PC-3 (cell line): ENCODE measurements at regions not wholly inside any gene's neighbourhood (a gene's known extent, or its start where the extent isn't known, plus 50 kb on each side); places are given as distances from the start of the nearest gene placed in this dataset.

Experiments used
- ATAC-seq: fragments of 200-7000 bp; cut with Tn5 transposase; 2 replicates; pipeline ENCODE4 v1.9.1; 2020; ENCODE audit warnings: mild to moderate bottlenecking, moderate library complexity
- BruUV-seq: library from RNA; stranded (reverse); fragments of 400-500 nt; replicated peaks from 2 replicates; lab custom pipeline; 2021; lab: Mats Ljungman, UMichigan
- CTCF ChIA-PET: fragments of 300-600 bp; sonication (Branson Sonifier 250); formaldehyde crosslinking; loops from one replicate; lab custom pipeline; 2022; ENCODE audit warnings: antibody characterized with exemption; lab: Charles Lee
- POLR2A ChIA-PET: fragments of 300-600 bp; sonication (Branson Sonifier 250); formaldehyde crosslinking; loops from one replicate; lab custom pipeline; 2022; ENCODE audit warnings: antibody characterized with exemption; ENCODE audit not compliant: unreplicated experiment; lab: Charles Lee
- DNase-seq: peaks from one replicate; pipeline ENCODE4 v3.0.0-alpha.2; 2015
- H2AFZ ChIP-seq: fragments of 300-600 bp; sonication (generic); 2 replicates; pipeline ENCODE4 v1.6.0; 2016; ENCODE audit warnings: antibody characterized with exemption, low read length
- H3F3A ChIP-seq: fragments of 300-600 bp; sonication (generic); one replicate; pipeline ENCODE4 v1.6.0; 2017; ENCODE audit warnings: antibody characterized with exemption, low read length, control low read depth, mild to moderate bottlenecking; ENCODE audit not compliant: unreplicated experiment
- H3K27ac ChIP-seq: fragments of 300-600 bp; sonication (generic); 2 replicates; pipeline ENCODE4 v1.5.1; 2016; ENCODE audit warnings: mild to moderate bottlenecking, low read length
- H3K27me3 ChIP-seq: fragments of 300-600 bp; sonication (generic); 2 replicates; pipeline ENCODE4 v1.6.1; 2016; ENCODE audit warnings: low read length, mixed read lengths
- H3K36me3 ChIP-seq: fragments of 300-600 bp; sonication (generic); 2 replicates; pipeline ENCODE4 v1.6.1; 2016; ENCODE audit warnings: low read depth, mixed run types, low read length, mixed read lengths
- H3K4me1 ChIP-seq: fragments of 300-600 bp; sonication (generic); 2 replicates; pipeline ENCODE4 v1.5.1; 2016; ENCODE audit warnings: low read length; ENCODE audit not compliant: insufficient read depth
- H3K4me2 ChIP-seq: fragments of 300-600 bp; sonication (generic); 2 replicates; pipeline ENCODE4 v1.6.0; 2016; ENCODE audit warnings: low read length
- H3K4me3 ChIP-seq: fragments of 300-600 bp; sonication (generic); 2 replicates; pipeline ENCODE4 v1.5.1; 2016; ENCODE audit warnings: mild to moderate bottlenecking, low read length, mixed read lengths
- H3K79me2 ChIP-seq: fragments of 300-600 bp; sonication (generic); 2 replicates; pipeline ENCODE4 v1.6.1; 2017; ENCODE audit warnings: low read length, mixed read lengths
- H3K9ac ChIP-seq: fragments of 300-600 bp; sonication (generic); 2 replicates; pipeline ENCODE4 v1.6.0; 2016; ENCODE audit warnings: mild to moderate bottlenecking, low read length
- H3K9me2 ChIP-seq: fragments of 300-600 bp; sonication (generic); replicated peaks from 2 replicates; pipeline ENCODE4 v1.6.1; 2016; ENCODE audit warnings: mixed run types, low read length, mixed read lengths
- H3K9me3 ChIP-seq: fragments of 300-600 bp; sonication (generic); 2 replicates; pipeline ENCODE4 v1.6.1; 2016; ENCODE audit warnings: low read length, mixed read lengths
- H4K20me1 ChIP-seq: fragments of 300-600 bp; sonication (generic); 2 replicates; pipeline ENCODE4 v1.6.1; 2016; ENCODE audit warnings: low read length, mixed read lengths
- EZH2 ChIP-seq: fragments of 300-600 bp; sonication (generic); IDR thresholded peaks from one replicate; pipeline ENCODE4 v1.6.1; 2017; ENCODE audit warnings: antibody characterized with exemption, mild to moderate bottlenecking, low read length; ENCODE audit not compliant: unreplicated experiment
- EZH2phosphoT487 ChIP-seq: fragments of 300-600 bp; sonication (generic); IDR thresholded peaks from 2 replicates; pipeline ENCODE4 v1.6.1; 2018; ENCODE audit warnings: mild to moderate bottlenecking, antibody characterized with exemption, low read length, borderline replicate concordance
- intact Hi-C: fragments of 100-400 bp; cut with micrococcal nuclease; formaldehyde crosslinking; loops from 2 replicates; pipeline ENCODE4 v1.9.0; 2023
- TF ChIP-seq, protein P1 (sequence below): fragments of 300-600 bp; sonication (generic); conservative IDR thresholded peaks from 2 replicates; pipeline ENCODE4 v1.5.1; 2017; ENCODE audit warnings: antibody characterized with exemption, low read depth, mild to moderate bottlenecking, low read length

GRCh38 chr1:77632216-77632615 is 50.2 kb downstream of the ZZZ3 start:
- no peak for DNase-seq
- TSS peak; percentile 18 for BruUV-seq
- intact Hi-C loops, result no loop called here
- no peak overlapping the region for H3K9ac ChIP-seq
- no peak overlapping the region for H3K4me2 ChIP-seq
- ChIA-PET POLR2A (interaction anchor here (0.6 kb wide), 1 partner anchor 180 kb away, joined by 4 read pairs; no protein-coding TSS in a partner anchor), CTCF (no interaction called here)
- H4K20me1 ChIP-seq, result no peaks in the 10 kb centered on the region
- no peak overlapping the region for H2AFZ ChIP-seq
- no peaks in the 10 kb centered on the region for H3K27me3 ChIP-seq
- ATAC-seq, result no peak
- H3K4me3 ChIP-seq, result no peak overlapping the region
- H3K27ac ChIP-seq, result no peak overlapping the region
- H3K79me2 ChIP-seq, result no peaks in the 10 kb centered on the region
- H3K36me3 ChIP-seq, result peaks cover 34% of the 10 kb centered on the region
- no peaks in the 10 kb centered on the region for H3K9me2 ChIP-seq
- H3K4me1 ChIP-seq, result no peaks in the 10 kb centered on the region
- H3F3A ChIP-seq, result no peaks in the 10 kb centered on the region
- no peaks in the 10 kb centered on the region for H3K9me3 ChIP-seq
- TF ChIP-seq EZH2phosphoT487 (no peak), EZH2 (no peak)
- TF ChIP-seq, protein P1, sequence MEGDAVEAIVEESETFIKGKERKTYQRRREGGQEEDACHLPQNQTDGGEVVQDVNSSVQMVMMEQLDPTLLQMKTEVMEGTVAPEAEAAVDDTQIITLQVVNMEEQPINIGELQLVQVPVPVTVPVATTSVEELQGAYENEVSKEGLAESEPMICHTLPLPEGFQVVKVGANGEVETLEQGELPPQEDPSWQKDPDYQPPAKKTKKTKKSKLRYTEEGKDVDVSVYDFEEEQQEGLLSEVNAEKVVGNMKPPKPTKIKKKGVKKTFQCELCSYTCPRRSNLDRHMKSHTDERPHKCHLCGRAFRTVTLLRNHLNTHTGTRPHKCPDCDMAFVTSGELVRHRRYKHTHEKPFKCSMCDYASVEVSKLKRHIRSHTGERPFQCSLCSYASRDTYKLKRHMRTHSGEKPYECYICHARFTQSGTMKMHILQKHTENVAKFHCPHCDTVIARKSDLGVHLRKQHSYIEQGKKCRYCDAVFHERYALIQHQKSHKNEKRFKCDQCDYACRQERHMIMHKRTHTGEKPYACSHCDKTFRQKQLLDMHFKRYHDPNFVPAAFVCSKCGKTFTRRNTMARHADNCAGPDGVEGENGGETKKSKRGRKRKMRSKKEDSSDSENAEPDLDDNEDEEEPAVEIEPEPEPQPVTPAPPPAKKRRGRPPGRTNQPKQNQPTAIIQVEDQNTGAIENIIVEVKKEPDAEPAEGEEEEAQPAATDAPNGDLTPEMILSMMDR, result no peak

DNA sequence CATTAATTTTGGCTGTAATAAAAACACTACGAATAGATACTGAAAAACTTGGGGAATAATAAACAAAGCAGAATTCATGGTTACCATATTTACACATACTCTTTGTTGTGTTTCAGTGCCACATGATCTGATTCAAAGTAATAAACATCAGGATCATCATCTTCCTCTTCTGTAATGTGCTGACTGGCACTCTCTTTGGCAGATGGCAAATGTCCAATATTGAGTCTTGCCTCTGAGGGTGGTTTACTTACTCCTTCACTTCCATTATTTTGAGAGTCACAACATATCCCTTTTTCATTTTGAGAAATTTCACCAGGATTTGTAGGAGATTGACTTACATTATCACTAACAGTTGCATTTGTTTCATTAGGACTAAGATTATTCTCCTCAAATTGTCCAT is 50.7 kb downstream of the ZZZ3 start:
- H3K4me1 ChIP-seq, result no peaks in the 10 kb centered on the region
- intact Hi-C loops, result no loop called here
- no peaks in the 10 kb centered on the region for H3K79me2 ChIP-seq
- H3K9me2 ChIP-seq, result no peaks in the 10 kb centered on the region
- H3K9ac ChIP-seq, result no peak overlapping the region
- DNase-seq (no peak), ATAC-seq (no peak)
- no TSS peak for BruUV-seq
- H3K36me3 ChIP-seq, result peaks cover 35% of the 10 kb centered on the region
- H3K4me3 ChIP-seq, result no peak overlapping the region
- no peaks in the 10 kb centered on the region for H3K27me3 ChIP-seq
- no peak overlapping the region for H2AFZ ChIP-seq
- TF ChIP-seq EZH2 (no peak), EZH2phosphoT487 (no peak)
- no peak overlapping the region for H3K4me2 ChIP-seq
- H3F3A ChIP-seq, result no peaks in the 10 kb centered on the region
- CTCF ChIA-PET, result no interaction called here
- no peaks in the 10 kb centered on the region for H3K9me3 ChIP-seq
- H3K27ac ChIP-seq, result no peak overlapping the region
- POLR2A ChIA-PET, result no interaction called here
- H4K20me1 ChIP-seq, result no peaks in the 10 kb centered on the region

GRCh38 chr1:77631302-77631701 is 51.2 kb downstream of the ZZZ3 start:
- Histone ChIP-seq H3K4me1 (no peaks in the 10 kb centered on the region), H4K20me1 (no peaks in the 10 kb centered on the region), H3F3A (no peaks in the 10 kb centered on the region), H3K79me2 (no peaks in the 10 kb centered on the region), H3K4me2 (no peak overlapping the region), H3K27ac (no peak overlapping the region), H3K9ac (no peak overlapping the region), H3K9me3 (no peaks in the 10 kb centered on the region), H3K4me3 (no peak overlapping the region), H3K9me2 (no peaks in the 10 kb centered on the region), H3K27me3 (no peaks in the 10 kb centered on the region), H3K36me3 (peaks cover 39% of the 10 kb centered on the region), H2AFZ (no peak overlapping the region)
- DNase-seq, result no peak
- intact Hi-C loops, result no loop called here
- CTCF ChIA-PET, result no interaction called here
- no peak for TF ChIP-seq EZH2phosphoT487
- TF ChIP-seq, protein P1, result no peak
- no peak for TF ChIP-seq EZH2
- POLR2A ChIA-PET, result no interaction called here
- no TSS peak for BruUV-seq
- ATAC-seq, result no peak
